ENCODE measurements at regions not wholly inside any gene's neighbourhood (a gene's known extent, or its start where the extent isn't known, plus 50 kb on each side); places are given as distances from the start of the nearest gene placed in this dataset.

DNA sequence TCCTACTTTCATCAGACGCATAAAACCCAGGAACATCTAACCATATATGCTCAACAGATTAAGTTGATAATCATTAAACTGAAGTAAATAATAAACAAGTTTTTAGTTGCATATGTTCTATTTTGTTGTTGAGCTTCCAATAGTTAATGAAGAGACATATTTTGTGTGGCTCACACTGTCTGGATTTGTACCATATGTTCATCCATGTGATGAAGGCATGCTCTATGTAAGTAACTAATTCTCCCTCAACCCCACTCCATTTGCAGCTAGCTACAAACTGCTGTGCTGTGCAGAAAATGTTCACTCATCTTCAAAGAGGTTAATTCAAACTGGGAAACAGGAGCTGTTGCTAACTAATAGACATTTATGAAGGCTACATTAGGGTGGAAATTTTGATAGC lies 589.7 kb upstream of the LRRC4C start:
- TF ChIP-seq CTCF (IDR thresholded peaks at IDR 0.05) (no peak), POLR2AphosphoS5 (IDR thresholded peaks at IDR 0.05) (no peak), POLR2A (IDR thresholded peaks at IDR 0.05) (no peak)

Data from suprapubic skin (tissue), 4 donors.